ENCODE measurements at regions not wholly inside any gene's neighbourhood (a gene's known extent, or its start where the extent isn't known, plus 50 kb on each side); places are given as distances from the start of the nearest gene placed in this dataset.
A peak's percentile ranks its signal among the peaks of the same experiment; 100 is the strongest.
"Not testable (repeated sequence)": the region's sequence is repeated elsewhere in the genome, so short reads cannot be mapped to it uniquely, and the experiment has no call there.

GRCh38 chr3:905217-905616, 187.6 kb upstream of the CNTN6 start:
- DNase-seq = no peak
- Histone ChIP-seq H3K36me3 (ENCODE audit: low read depth) (no peaks in the 10 kb centered on the region), H2AFZ (no peak overlapping the region), H3K4me1 (replicated peaks; ENCODE audit: insufficient read depth) (no peaks in the 10 kb centered on the region), H3K9me2 (ENCODE audit: insufficient read depth) (no peaks in the 10 kb centered on the region), H3K27me3 (ENCODE audit: insufficient read depth, low read depth) (no peaks in the 10 kb centered on the region), H3K9me3 (ENCODE audit: insufficient read depth, low read depth) (no peaks in the 10 kb centered on the region), H3K4me3 (no peak overlapping the region), H3K79me2 (ENCODE audit: low read depth) (no peaks in the 10 kb centered on the region), H4K20me1 (ENCODE audit: insufficient read depth) (no peaks in the 10 kb centered on the region), H3F3A (ENCODE audit: insufficient read depth, low read depth) (no peaks in the 10 kb centered on the region), H3K4me2 (no peak overlapping the region), H3K27ac (no peak overlapping the region)
- no TSS peak for BruUV-seq (replicated peaks)
- TF ChIP-seq, protein P1, sequence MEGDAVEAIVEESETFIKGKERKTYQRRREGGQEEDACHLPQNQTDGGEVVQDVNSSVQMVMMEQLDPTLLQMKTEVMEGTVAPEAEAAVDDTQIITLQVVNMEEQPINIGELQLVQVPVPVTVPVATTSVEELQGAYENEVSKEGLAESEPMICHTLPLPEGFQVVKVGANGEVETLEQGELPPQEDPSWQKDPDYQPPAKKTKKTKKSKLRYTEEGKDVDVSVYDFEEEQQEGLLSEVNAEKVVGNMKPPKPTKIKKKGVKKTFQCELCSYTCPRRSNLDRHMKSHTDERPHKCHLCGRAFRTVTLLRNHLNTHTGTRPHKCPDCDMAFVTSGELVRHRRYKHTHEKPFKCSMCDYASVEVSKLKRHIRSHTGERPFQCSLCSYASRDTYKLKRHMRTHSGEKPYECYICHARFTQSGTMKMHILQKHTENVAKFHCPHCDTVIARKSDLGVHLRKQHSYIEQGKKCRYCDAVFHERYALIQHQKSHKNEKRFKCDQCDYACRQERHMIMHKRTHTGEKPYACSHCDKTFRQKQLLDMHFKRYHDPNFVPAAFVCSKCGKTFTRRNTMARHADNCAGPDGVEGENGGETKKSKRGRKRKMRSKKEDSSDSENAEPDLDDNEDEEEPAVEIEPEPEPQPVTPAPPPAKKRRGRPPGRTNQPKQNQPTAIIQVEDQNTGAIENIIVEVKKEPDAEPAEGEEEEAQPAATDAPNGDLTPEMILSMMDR (conservative IDR thresholded peaks at IDR 0.05) = no peak
- TF ChIP-seq EZH2 (IDR thresholded peaks at IDR 0.05; ENCODE audit: low read depth) = no peak
- intact Hi-C loops (cut with micrococcal nuclease; ENCODE audit: unreplicated experiment) = no loop called here
- ChIA-PET CTCF (no interaction called here), POLR2A (ENCODE audit: unreplicated experiment) (no interaction called here)

- no peak for TF ChIP-seq EZH2 (IDR thresholded peaks at IDR 0.05; ENCODE audit: low read depth)
- TF ChIP-seq, protein P1 (conservative IDR thresholded peaks at IDR 0.05) = no peak
- no peak overlapping the region for H3K4me2 ChIP-seq
- BruUV-seq (replicated peaks) = no TSS peak
- no peak overlapping the region for H3K27ac ChIP-seq
- DNase-seq = no peak
- H3K9me3 ChIP-seq (ENCODE audit: insufficient read depth, low read depth) = no peaks in the 10 kb centered on the region
- H3K36me3 ChIP-seq (ENCODE audit: low read depth) = no peaks in the 10 kb centered on the region
- POLR2A ChIA-PET (ENCODE audit: unreplicated experiment) = no interaction called here
- CTCF ChIA-PET = interaction anchor here (0.7 kb wide), 1 partner anchor 1958 kb away, joined by 3 read pairs; no protein-coding TSS in a partner anchor
- intact Hi-C loops (cut with micrococcal nuclease; ENCODE audit: unreplicated experiment) = no loop called here
- no peaks in the 10 kb centered on the region for H3K27me3 ChIP-seq (ENCODE audit: insufficient read depth, low read depth)
- no peak overlapping the region for H3K4me3 ChIP-seq
- H3K9me2 ChIP-seq (ENCODE audit: insufficient read depth) = no peaks in the 10 kb centered on the region
- H3K4me1 ChIP-seq (replicated peaks; ENCODE audit: insufficient read depth) = no peaks in the 10 kb centered on the region
- H2AFZ ChIP-seq = no peak overlapping the region
- H4K20me1 ChIP-seq (ENCODE audit: insufficient read depth) = no peaks in the 10 kb centered on the region
- no peaks in the 10 kb centered on the region for H3K79me2 ChIP-seq (ENCODE audit: low read depth)
- no peaks in the 10 kb centered on the region for H3F3A ChIP-seq (ENCODE audit: insufficient read depth, low read depth)
These were observed 186.1 kb upstream of the CNTN6 start for GRCh38 chr3:906739-907138.

DNA sequence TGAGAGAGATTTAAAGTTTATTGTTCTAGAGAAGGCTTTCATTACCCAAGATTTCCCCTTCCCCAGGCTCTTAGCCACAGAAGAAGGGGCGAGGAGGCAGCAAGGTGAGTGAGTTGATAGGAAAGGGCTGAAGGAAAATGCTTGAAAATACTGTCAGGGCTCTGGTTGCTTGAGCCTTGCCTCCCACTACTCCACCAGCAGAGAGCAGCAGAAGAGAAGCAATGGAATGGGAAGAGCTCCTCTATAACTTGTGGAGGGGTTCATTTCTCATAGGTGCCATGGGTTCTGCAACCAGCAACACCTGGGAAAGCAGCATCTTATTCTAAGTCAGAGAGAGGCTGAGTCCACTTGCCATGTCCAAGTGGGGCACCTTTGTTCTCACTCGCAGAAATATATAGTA, 184.0 kb upstream of the CNTN6 start:
- Histone ChIP-seq H3K4me1 (replicated peaks; ENCODE audit: insufficient read depth) (no peaks in the 10 kb centered on the region), H3K9me2 (ENCODE audit: insufficient read depth) (no peaks in the 10 kb centered on the region), H3K27ac (no peak overlapping the region), H3K27me3 (ENCODE audit: insufficient read depth, low read depth) (no peaks in the 10 kb centered on the region), H3K36me3 (ENCODE audit: low read depth) (no peaks in the 10 kb centered on the region), H2AFZ (no peak overlapping the region), H3F3A (ENCODE audit: insufficient read depth, low read depth) (no peaks in the 10 kb centered on the region), H4K20me1 (ENCODE audit: insufficient read depth) (no peaks in the 10 kb centered on the region), H3K4me3 (no peak overlapping the region), H3K4me2 (no peak overlapping the region), H3K9me3 (ENCODE audit: insufficient read depth, low read depth) (no peaks in the 10 kb centered on the region), H3K79me2 (ENCODE audit: low read depth) (no peaks in the 10 kb centered on the region)
- TF ChIP-seq, protein P1 (conservative IDR thresholded peaks at IDR 0.05) = no peak
- no peak for TF ChIP-seq EZH2 (IDR thresholded peaks at IDR 0.05; ENCODE audit: low read depth)
- CTCF ChIA-PET = no interaction called here
- no TSS peak for BruUV-seq (replicated peaks)
- POLR2A ChIA-PET (ENCODE audit: unreplicated experiment) = no interaction called here
- no peak for DNase-seq
- intact Hi-C loops (cut with micrococcal nuclease; ENCODE audit: unreplicated experiment) = no loop called here

DNA sequence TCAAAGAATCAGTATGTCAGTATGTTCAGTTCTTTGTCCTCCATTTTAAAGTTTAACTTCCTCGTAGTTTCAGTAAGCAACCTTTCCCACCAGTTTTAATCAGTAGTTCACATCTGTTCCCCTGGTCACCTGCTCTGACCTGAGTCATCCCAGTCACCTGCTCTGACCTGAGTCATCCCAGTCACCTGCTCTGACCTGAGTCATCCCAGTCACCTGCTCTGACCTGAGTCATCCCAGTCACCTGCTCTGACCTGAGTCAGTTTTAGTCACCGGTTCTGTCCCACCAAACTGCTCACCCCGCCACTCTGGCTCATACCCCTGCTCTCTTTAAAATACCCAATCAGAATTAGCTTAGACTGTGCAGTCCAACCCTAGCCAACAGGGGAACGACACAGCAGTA, 180.1 kb upstream of the CNTN6 start:
- BruUV-seq (replicated peaks); H3K36me3 ChIP-seq (ENCODE audit: low read depth); H3K27me3 ChIP-seq (ENCODE audit: insufficient read depth, low read depth); H3F3A ChIP-seq (ENCODE audit: insufficient read depth, low read depth); POLR2A ChIA-PET (ENCODE audit: unreplicated experiment); intact Hi-C loops (cut with micrococcal nuclease; ENCODE audit: unreplicated experiment); H3K4me2 ChIP-seq; H3K79me2 ChIP-seq (ENCODE audit: low read depth); H3K9me2 ChIP-seq (ENCODE audit: insufficient read depth); H2AFZ ChIP-seq; CTCF ChIA-PET; H4K20me1 ChIP-seq (ENCODE audit: insufficient read depth); H3K4me3 ChIP-seq; H3K9me3 ChIP-seq (ENCODE audit: insufficient read depth, low read depth); H3K4me1 ChIP-seq (replicated peaks; ENCODE audit: insufficient read depth): not testable (repeated sequence)
- H3K27ac ChIP-seq = peak overlapping the region; percentile 55; the same call in 1 of the 2 replicates
- DNase-seq = peak; percentile 14 to 36
